ENCODE measurements at regions not wholly inside any gene's neighbourhood (a gene's known extent, or its start where the extent isn't known, plus 50 kb on each side); places are given as distances from the start of the nearest gene placed in this dataset.

- TF ChIP-seq CTCF (IDR thresholded peaks at IDR 0.05): no peak
These were observed 312.3 kb downstream of the ZBBX start for GRCh38 chr3:167067787-167068161.

GRCh38 chr3:167066977-167067786 lies 312.9 kb downstream of the ZBBX start:
- TF ChIP-seq CTCF (IDR thresholded peaks at IDR 0.05): no peak

GRCh38 chr3:167057581-167057980 lies 322.5 kb downstream of the ZBBX start:
- TF ChIP-seq CTCF (IDR thresholded peaks at IDR 0.05): no peak

GRCh38 chr3:167054926-167055325 lies 325.2 kb downstream of the ZBBX start:
- no peak for TF ChIP-seq CTCF (IDR thresholded peaks at IDR 0.05)

GRCh38 chr3:167051421-167051820 lies 328.7 kb downstream of the ZBBX start:
- TF ChIP-seq CTCF (IDR thresholded peaks at IDR 0.05): no peak

- TF ChIP-seq CTCF (IDR thresholded peaks at IDR 0.05): no peak
These were observed 346.2 kb downstream of the ZBBX start for GRCh38 chr3:167033866-167034265.

- TF ChIP-seq CTCF (IDR thresholded peaks at IDR 0.05): peak; percentile 73
These were observed 347.7 kb downstream of the ZBBX start for GRCh38 chr3:167032267-167032876.

All from LNCAP (cell line).